ENCODE measurements at regions not wholly inside any gene's neighbourhood (a gene's known extent, or its start where the extent isn't known, plus 50 kb on each side); places are given as distances from the start of the nearest gene placed in this dataset.
"Not testable (repeated sequence)": the region's sequence is repeated elsewhere in the genome, so short reads cannot be mapped to it uniquely, and the experiment has no call there.

GRCh38 chr6:10311546-10312405, 103.1 kb downstream of the TFAP2A start:
- H3K4me3 Mint-ChIP-seq; H3K36me3 Mint-ChIP-seq; H3K9me3 Mint-ChIP-seq (ENCODE audit: low read depth); H3K27me3 Mint-ChIP-seq; H3K27ac Mint-ChIP-seq; H3K4me1 Mint-ChIP-seq (ENCODE audit: low read depth): not testable (repeated sequence)

GRCh38 chr6:10310826-10311225, 104.0 kb downstream of the TFAP2A start:
- peaks cover 2% of the 10 kb centered on the region for H3K27me3 Mint-ChIP-seq
- no peak overlapping the region for H3K27ac Mint-ChIP-seq
- H3K9me3 Mint-ChIP-seq (ENCODE audit: low read depth) = no peaks in the 10 kb centered on the region
- no peaks in the 10 kb centered on the region for H3K4me1 Mint-ChIP-seq (ENCODE audit: low read depth)
- H3K4me3 Mint-ChIP-seq = no peak overlapping the region
- H3K36me3 Mint-ChIP-seq = no peaks in the 10 kb centered on the region

GRCh38 chr6:10310330-10310653, 104.6 kb downstream of the TFAP2A start:
- H3K36me3 Mint-ChIP-seq = no peaks in the 10 kb centered on the region
- H3K27me3 Mint-ChIP-seq = peaks cover 2% of the 10 kb centered on the region
- H3K4me3 Mint-ChIP-seq = no peak overlapping the region
- H3K4me1 Mint-ChIP-seq (ENCODE audit: low read depth) = no peaks in the 10 kb centered on the region
- H3K9me3 Mint-ChIP-seq (ENCODE audit: low read depth) = no peaks in the 10 kb centered on the region
- no peak overlapping the region for H3K27ac Mint-ChIP-seq

GRCh38 chr6:10309457-10310329, 105.2 kb downstream of the TFAP2A start:
- Mint-ChIP-seq H3K4me1 (ENCODE audit: low read depth) (no peaks in the 10 kb centered on the region), H3K27me3 (peaks cover 2% of the 10 kb centered on the region), H3K9me3 (ENCODE audit: low read depth) (no peaks in the 10 kb centered on the region), H3K4me3 (no peak overlapping the region), H3K27ac (no peak overlapping the region), H3K36me3 (no peaks in the 10 kb centered on the region)

GRCh38 chr6:10307476-10307875, 107.4 kb downstream of the TFAP2A start:
- no peaks in the 10 kb centered on the region for H3K9me3 Mint-ChIP-seq (ENCODE audit: low read depth)
- H3K27me3 Mint-ChIP-seq = peaks cover 2% of the 10 kb centered on the region
- no peaks in the 10 kb centered on the region for H3K4me1 Mint-ChIP-seq (ENCODE audit: low read depth)
- no peak overlapping the region for H3K4me3 Mint-ChIP-seq
- H3K27ac Mint-ChIP-seq = no peak overlapping the region
- H3K36me3 Mint-ChIP-seq = no peaks in the 10 kb centered on the region

GRCh38 chr6:10307028-10307427, 107.8 kb downstream of the TFAP2A start:
- Mint-ChIP-seq H3K27me3 (peaks cover 2% of the 10 kb centered on the region), H3K9me3 (ENCODE audit: low read depth) (no peaks in the 10 kb centered on the region), H3K36me3 (no peaks in the 10 kb centered on the region), H3K27ac (no peak overlapping the region), H3K4me1 (ENCODE audit: low read depth) (no peaks in the 10 kb centered on the region), H3K4me3 (no peak overlapping the region)

- Mint-ChIP-seq H3K9me3 (ENCODE audit: low read depth) (no peaks in the 10 kb centered on the region), H3K4me3 (no peak overlapping the region), H3K4me1 (ENCODE audit: low read depth) (no peaks in the 10 kb centered on the region), H3K36me3 (no peaks in the 10 kb centered on the region), H3K27me3 (no peaks in the 10 kb centered on the region), H3K27ac (no peak overlapping the region)
Observed at GRCh38 chr6:10305790-10306415, 109.0 kb downstream of the TFAP2A start.

- no peak overlapping the region for H3K4me3 Mint-ChIP-seq
- H3K27me3 Mint-ChIP-seq = peaks cover 1% of the 10 kb centered on the region
- H3K4me1 Mint-ChIP-seq (ENCODE audit: low read depth) = no peaks in the 10 kb centered on the region
Observed at GRCh38 chr6:10303608-10304506, 111.0 kb downstream of the TFAP2A start.

GRCh38 chr6:10302566-10303235, 112.2 kb downstream of the TFAP2A start:
- Mint-ChIP-seq H3K36me3 (no peaks in the 10 kb centered on the region), H3K27ac (no peak overlapping the region)

More at GRCh38 chr6:10303608-10304506, 111.0 kb downstream of the TFAP2A start:
- Mint-ChIP-seq H3K27ac (no peak overlapping the region), H3K36me3 (no peaks in the 10 kb centered on the region), H3K9me3 (ENCODE audit: low read depth) (no peaks in the 10 kb centered on the region)

GRCh38 chr6:10300071-10300470, 114.8 kb downstream of the TFAP2A start:
- Mint-ChIP-seq H3K27ac (no peak overlapping the region), H3K4me1 (ENCODE audit: low read depth) (no peaks in the 10 kb centered on the region), H3K4me3 (no peak overlapping the region), H3K9me3 (ENCODE audit: low read depth) (no peaks in the 10 kb centered on the region), H3K27me3 (peaks cover 1% of the 10 kb centered on the region), H3K36me3 (no peaks in the 10 kb centered on the region)

More at GRCh38 chr6:10302566-10303235, 112.2 kb downstream of the TFAP2A start:
- Mint-ChIP-seq H3K27me3 (peaks cover 1% of the 10 kb centered on the region), H3K9me3 (ENCODE audit: low read depth) (no peaks in the 10 kb centered on the region), H3K4me3 (no peak overlapping the region), H3K4me1 (ENCODE audit: low read depth) (no peaks in the 10 kb centered on the region)

GRCh38 chr6:10297832-10298231, 117.0 kb downstream of the TFAP2A start:
- no peaks in the 10 kb centered on the region for H3K36me3 Mint-ChIP-seq
- H3K27me3 Mint-ChIP-seq = peaks cover 1% of the 10 kb centered on the region
- H3K27ac Mint-ChIP-seq = no peak overlapping the region
- H3K4me1 Mint-ChIP-seq (ENCODE audit: low read depth) = no peaks in the 10 kb centered on the region
- H3K4me3 Mint-ChIP-seq = no peak overlapping the region
- no peaks in the 10 kb centered on the region for H3K9me3 Mint-ChIP-seq (ENCODE audit: low read depth)

- no peak overlapping the region for H3K4me3 Mint-ChIP-seq
- no peaks in the 10 kb centered on the region for H3K27me3 Mint-ChIP-seq
- H3K27ac Mint-ChIP-seq = no peak overlapping the region
- peaks cover 5% of the 10 kb centered on the region for H3K9me3 Mint-ChIP-seq (ENCODE audit: low read depth)
- no peaks in the 10 kb centered on the region for H3K4me1 Mint-ChIP-seq (ENCODE audit: low read depth)
- H3K36me3 Mint-ChIP-seq = no peaks in the 10 kb centered on the region
Observed at GRCh38 chr6:10278746-10279145, 136.1 kb downstream of the TFAP2A start.

- Mint-ChIP-seq H3K9me3 (ENCODE audit: low read depth) (peaks cover 5% of the 10 kb centered on the region), H3K4me3 (no peak overlapping the region), H3K27me3 (peaks cover 1% of the 10 kb centered on the region), H3K4me1 (ENCODE audit: low read depth) (no peaks in the 10 kb centered on the region), H3K27ac (no peak overlapping the region), H3K36me3 (no peaks in the 10 kb centered on the region)
Observed at GRCh38 chr6:10276660-10277287, 138.1 kb downstream of the TFAP2A start.

All from activated naive CD8-positive, alpha-beta T cell (primary cell).